Fibroblast of mammary gland (primary cell): ENCODE measurements at regions not wholly inside any gene's neighbourhood (a gene's known extent, or its start where the extent isn't known, plus 50 kb on each side); places are given as distances from the start of the nearest gene placed in this dataset.

Experiments used
- DNase-seq: peaks from one replicate; pipeline ENCODE4 v3.0.0-alpha.2; 2010; ENCODE audit warnings: low read depth
- H3K4me3 ChIP-seq: 2 replicates; pipeline ENCODE4 v1.5.1; 2011; ENCODE audit warnings: low read depth, mild to moderate bottlenecking, low read length, moderate library complexity; ENCODE audit not compliant: control insufficient read depth
- CTCF ChIP-seq: conservative IDR thresholded peaks from 2 replicates; pipeline ENCODE4 v1.5.1; 2011; ENCODE audit warnings: low read depth, low read length, inconsistent platforms; ENCODE audit not compliant: control insufficient read depth, insufficient read depth

- DNase-seq: no peak
- H3K4me3 ChIP-seq: no peak overlapping the region
- no peak for TF ChIP-seq CTCF
These were observed 730.8 kb upstream of the NDST4 start for GRCh38 chr4:115844180-115844579.

DNA sequence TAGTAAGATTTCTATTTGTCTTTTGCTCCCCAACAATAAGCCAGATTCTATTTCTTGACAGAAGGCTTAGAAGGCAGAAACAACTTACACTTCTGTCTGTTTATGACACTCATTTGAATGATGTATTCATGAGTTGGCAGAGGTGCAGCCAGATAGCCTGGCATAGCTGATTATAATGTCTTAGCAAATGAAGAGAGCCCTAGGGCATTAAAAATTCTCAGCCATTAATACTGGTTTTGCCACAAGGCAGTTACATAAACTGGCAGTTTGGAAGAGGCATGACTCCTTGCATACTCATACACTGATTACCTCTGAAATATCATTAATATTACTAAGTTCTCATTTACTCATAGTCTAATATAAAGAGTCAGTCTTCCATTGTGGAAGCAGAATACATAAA lies 728.5 kb upstream of the NDST4 start:
- TF ChIP-seq CTCF: no peak
- no peak overlapping the region for H3K4me3 ChIP-seq
- DNase-seq: no peak

DNA sequence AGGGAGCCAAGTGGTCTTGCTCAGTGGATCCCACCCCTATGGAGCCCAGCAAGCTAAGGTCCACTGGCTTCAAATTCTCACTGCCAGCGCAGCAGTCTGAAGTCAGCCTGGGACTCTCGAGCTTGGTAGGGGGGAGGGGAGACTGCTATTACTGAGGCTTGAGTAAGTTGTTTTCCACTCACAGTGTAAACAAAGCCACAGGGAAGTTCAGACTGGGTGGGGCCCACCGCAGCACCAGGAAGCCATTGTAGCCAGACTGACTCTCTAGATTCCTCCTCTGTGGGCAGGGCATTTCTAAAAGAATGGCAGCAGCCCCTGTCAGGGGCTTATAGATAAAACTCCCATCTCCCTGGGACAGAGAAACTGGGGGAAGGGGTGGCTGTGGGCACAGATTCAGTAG lies 721.0 kb upstream of the NDST4 start:
- no peak for DNase-seq

DNA sequence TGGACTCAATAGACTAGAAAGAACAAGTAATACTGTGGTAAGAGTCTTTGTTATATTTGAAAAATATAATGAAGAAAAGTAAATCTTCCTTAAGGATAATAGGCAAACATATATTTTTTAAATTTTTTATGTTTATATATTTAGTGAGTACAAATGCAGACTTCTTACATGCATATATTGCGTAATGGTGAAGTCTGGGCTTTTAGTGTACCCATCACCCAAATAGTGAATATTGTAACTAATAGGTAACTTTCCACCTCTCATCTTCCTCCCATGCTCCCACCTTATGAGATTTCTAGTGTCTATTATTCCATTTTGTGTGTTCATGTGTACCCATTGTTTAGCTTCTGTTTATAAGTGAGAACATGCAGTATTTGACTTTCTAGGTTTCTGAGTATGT lies 711.2 kb upstream of the NDST4 start:
- H3K4me3 ChIP-seq: no peak overlapping the region
- no peak for DNase-seq
- TF ChIP-seq CTCF: no peak

More for the DNA sequence above, 721.0 kb upstream of the NDST4 start:
- no peak for TF ChIP-seq CTCF
- H3K4me3 ChIP-seq: no peak overlapping the region

- H3K4me3 ChIP-seq: no peak overlapping the region
- TF ChIP-seq CTCF: no peak
- DNase-seq: no peak
These were observed 690.4 kb upstream of the NDST4 start for GRCh38 chr4:115803825-115804224.

GRCh38 chr4:115790812-115791211 lies 677.4 kb upstream of the NDST4 start:
- TF ChIP-seq CTCF: no peak
- H3K4me3 ChIP-seq: no peak overlapping the region
- DNase-seq: no peak

DNA sequence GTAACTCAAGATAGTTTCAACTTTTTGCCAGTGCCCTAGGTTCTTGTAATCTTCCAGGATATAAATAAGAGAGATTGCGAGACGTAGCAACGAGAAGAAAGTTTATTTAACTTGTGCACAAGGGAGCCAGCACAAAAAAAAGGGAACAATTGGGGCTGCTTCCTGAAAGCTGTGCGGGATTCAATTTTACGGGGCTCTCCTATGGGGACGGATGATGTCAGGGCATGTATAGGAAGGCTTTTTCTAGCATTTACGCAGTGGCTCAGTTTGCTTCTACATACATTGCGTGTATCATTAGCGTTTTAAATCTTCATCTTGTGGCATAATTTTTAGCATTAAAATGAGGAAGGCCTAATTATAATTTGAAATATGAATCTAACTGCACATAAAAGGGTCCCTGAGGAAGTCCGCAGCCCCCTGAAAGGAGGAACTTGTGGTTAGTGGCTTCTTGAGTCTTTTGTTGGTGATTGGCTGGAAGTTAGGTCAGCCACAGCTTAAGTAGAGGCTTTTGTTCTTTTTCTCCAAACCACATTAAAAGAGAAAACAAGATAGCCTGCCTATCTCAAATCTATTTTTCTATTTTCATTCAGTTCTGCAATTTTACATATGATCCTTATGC lies 668.2 kb upstream of the NDST4 start:
- no peak overlapping the region for H3K4me3 ChIP-seq
- DNase-seq: no peak

More for the DNA sequence above, 668.2 kb upstream of the NDST4 start:
- no peak for TF ChIP-seq CTCF
